Glomerular visceral epithelial cell (primary cell): ENCODE measurements at regions not wholly inside any gene's neighbourhood (a gene's known extent, or its start where the extent isn't known, plus 50 kb on each side); places are given as distances from the start of the nearest gene placed in this dataset.

Experiments
- DNase-seq: peaks from one replicate; pipeline ENCODE4 v3.0.0-alpha.2; 2016; ENCODE audit errors: extremely low spot score

DNA sequence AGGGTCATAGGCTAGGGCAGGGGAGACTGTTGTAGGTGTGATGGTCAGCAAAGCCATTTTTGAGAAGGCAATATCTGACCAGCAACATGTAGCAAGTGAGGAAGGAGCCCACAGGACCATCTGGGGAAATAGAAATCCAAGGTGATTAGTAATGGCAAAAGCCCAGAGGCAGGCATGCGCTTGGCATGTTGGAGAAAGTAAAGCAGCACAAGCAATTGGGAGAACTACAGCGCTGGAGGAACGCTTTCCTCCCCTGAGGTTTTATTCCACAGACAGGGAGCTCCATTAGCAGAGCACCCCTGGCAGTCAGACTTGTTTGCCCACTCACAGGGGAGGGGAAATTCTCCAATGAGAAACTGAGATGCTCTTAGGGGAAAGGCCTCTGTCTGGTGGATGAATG lies 54.8 kb upstream of the FOXB2 start:
- no peak for DNase-seq

DNA sequence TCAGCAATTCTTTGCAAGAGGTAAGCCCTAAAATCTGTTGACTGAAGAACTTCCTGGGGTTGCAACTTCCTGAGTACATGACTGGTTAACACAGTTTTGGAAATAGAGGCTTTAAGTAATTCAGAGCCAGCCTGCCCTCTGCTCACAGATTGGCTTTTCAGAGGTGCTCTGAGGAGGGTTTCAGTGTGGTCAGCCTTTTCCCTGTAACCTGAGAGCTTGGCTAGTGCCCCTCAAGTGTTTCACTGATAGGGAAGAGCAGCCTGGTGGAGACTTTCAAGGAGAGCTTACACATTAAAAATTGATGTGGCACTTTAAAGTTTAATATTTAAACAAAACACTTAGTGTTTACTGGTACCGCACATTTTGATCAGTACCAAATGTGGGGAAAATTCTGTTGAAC lies 56.7 kb upstream of the FOXB2 start:
- no peak for DNase-seq

DNA sequence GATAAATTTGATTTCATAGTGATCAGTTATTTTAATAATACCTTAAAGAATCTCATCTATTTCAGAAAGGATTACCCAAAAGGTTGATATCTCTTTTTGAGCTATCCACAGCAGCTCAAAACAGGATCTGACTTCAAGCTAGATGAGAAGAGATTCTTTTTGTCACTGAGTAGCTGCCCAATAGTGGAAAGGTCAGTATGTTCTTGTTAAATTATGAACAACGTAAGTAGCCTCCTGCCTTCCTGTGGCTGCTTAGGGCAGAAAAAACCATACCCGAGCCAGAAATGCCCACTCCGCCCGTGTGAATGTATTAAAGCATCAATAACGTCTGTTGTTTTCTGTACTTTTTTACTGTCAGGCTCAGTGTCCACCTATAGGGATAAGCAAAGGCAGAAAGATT lies 51.3 kb upstream of the PRUNE2 start:
- DNase-seq: no peak

DNA sequence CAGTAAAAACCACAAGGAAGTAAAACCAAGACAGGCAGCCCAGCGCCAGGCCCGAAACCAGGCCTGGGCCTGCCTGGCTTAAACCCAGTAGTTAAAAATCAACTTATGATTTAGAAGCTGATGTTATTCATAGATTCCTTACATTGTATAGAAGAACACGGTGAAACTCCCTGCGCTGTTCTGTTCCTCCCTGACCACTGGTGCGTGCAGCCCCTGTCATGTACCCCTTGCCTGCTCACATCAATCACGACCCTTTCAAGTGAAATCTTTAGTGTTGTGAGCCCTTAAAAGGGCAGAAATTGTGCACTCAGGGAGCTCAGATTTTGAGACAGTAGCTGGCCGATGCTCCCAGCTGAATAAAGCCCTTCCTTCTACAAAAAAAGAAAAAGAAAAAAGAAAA lies 50.5 kb upstream of the PRUNE2 start:
- DNase-seq: peak; percentile 49
